Kidney (tissue), 13 donors: ENCODE measurements at regions not wholly inside any gene's neighbourhood (a gene's known extent, or its start where the extent isn't known, plus 50 kb on each side); places are given as distances from the start of the nearest gene placed in this dataset.

Experiments
- DNase-seq, 5 donors: peaks; one replicate each; pipeline ENCODE4 v3.0.0-alpha.2; 2013 to 2020
- FAIRE-seq: peaks from 2 replicates; lab custom pipeline; 2012; peaks lifted over from hg19 to GRCh38; lab: Jason Lieb, UNC
- H3K27ac ChIP-seq, 2 donors: one replicate each; pipeline ENCODE4 v1.7.0; 2013; ENCODE audit warnings: low read depth in 2 of 2, low read length in 2 of 2, inconsistent platforms in 1 of 2
- H3K27me3 ChIP-seq: one replicate; pipeline ENCODE4 v1.7.1; 2013; ENCODE audit warnings: low read length, inconsistent platforms; ENCODE audit not compliant: control insufficient read depth, insufficient read depth
- H3K36me3 ChIP-seq, 3 donors: one replicate each; pipeline versions ENCODE4 v1.7.0 to v1.7.1; 2013; ENCODE audit warnings: low read length in 3 of 3, control low read depth in 1 of 3, inconsistent platforms in 1 of 3; ENCODE audit not compliant: insufficient read depth in 3 of 3, control insufficient read depth in 2 of 3
- H3K4me1 ChIP-seq, 3 donors: one replicate each; pipeline versions ENCODE4 v1.7.0 to v1.7.1; 2013; ENCODE audit warnings: low read length in 3 of 3, inconsistent platforms in 1 of 3, low read depth in 1 of 3; ENCODE audit not compliant: control insufficient read depth in 2 of 3, insufficient read depth in 2 of 3
- H3K4me3 ChIP-seq, 3 donors: one replicate each; pipeline versions ENCODE4 v1.7.0 to v1.8.1; 2013; ENCODE audit warnings: low read length in 3 of 3, control low read depth in 1 of 3, inconsistent platforms in 1 of 3
- H3K9ac ChIP-seq, 3 donors: one replicate each; pipeline versions ENCODE4 v1.7.0 to v1.7.1; 2013; ENCODE audit warnings: low read length in 3 of 3, control low read depth in 1 of 3, inconsistent platforms in 1 of 3
- H3K9me3 ChIP-seq, 3 donors: one replicate each; pipeline versions ENCODE4 v1.7.0 to v1.7.1; 2013; ENCODE audit warnings: low read length in 3 of 3, control low read depth in 1 of 3, inconsistent platforms in 1 of 3; ENCODE audit not compliant: control insufficient read depth in 2 of 3, insufficient read depth in 1 of 3
- CTCF ChIP-seq: IDR thresholded peaks from 3 replicates; pipeline ENCODE4 v1.5.1; 2012; ENCODE audit warnings: mild to moderate bottlenecking, moderate library complexity, borderline replicate concordance; ENCODE audit not compliant: insufficient read depth; ENCODE audit errors: extremely low read depth
- intact Hi-C: fragments of 100-400 bp; cut with DNase I; formaldehyde crosslinking; loops from one replicate; pipeline ENCODE4 v1.11.1; 2022
- donor health status: control.
- donor health status: control.
- donor health status: control.
- donor health status: control.
- donor health status: control.
- donor health status: DM: yes; HTN: yes; CAD: no.
- donor health status: Normal renal cell carcinoma (clear cell type).

GRCh38 chr4:71141125-71141524 lies 147.7 kb downstream of the DCK start:
- Histone ChIP-seq H3K9ac (no peak overlapping the region), H3K9me3 (no peaks in the 10 kb centered on the region), H3K4me1 (peaks cover 0 to 4% (median 0%) of the 10 kb centered on the region in 3 donors), H3K27ac (no peak overlapping the region), H3K27me3 (no peaks in the 10 kb centered on the region), H3K36me3 (no peaks in the 10 kb centered on the region), H3K4me3 (no peak overlapping the region)
- DNase-seq (no peak), FAIRE-seq (no peak)
- TF ChIP-seq CTCF: no peak
- intact Hi-C loops: no loop called here

- H3K9me3 ChIP-seq: no peaks in the 10 kb centered on the region
- H3K4me3 ChIP-seq: no peak overlapping the region
- no peaks in the 10 kb centered on the region for H3K27me3 ChIP-seq
- no peak overlapping the region for H3K9ac ChIP-seq
- FAIRE-seq (no peak), DNase-seq (no peak)
- TF ChIP-seq CTCF: no peak
- H3K4me1 ChIP-seq: no peaks in the 10 kb centered on the region
- H3K27ac ChIP-seq: no peak overlapping the region
- no peaks in the 10 kb centered on the region for H3K36me3 ChIP-seq
- intact Hi-C loops: no loop called here
These were observed 153.8 kb downstream of the DCK start for GRCh38 chr4:71147261-71147660.

- H3K27ac ChIP-seq: no peak overlapping the region
- intact Hi-C loops: no loop called here
- no peaks in the 10 kb centered on the region for H3K9me3 ChIP-seq
- no peaks in the 10 kb centered on the region for H3K36me3 ChIP-seq
- H3K27me3 ChIP-seq: no peaks in the 10 kb centered on the region
- no peak overlapping the region for H3K9ac ChIP-seq
- DNase-seq (no peak), FAIRE-seq (no peak)
- TF ChIP-seq CTCF: no peak
- H3K4me1 ChIP-seq: no peaks in the 10 kb centered on the region
- H3K4me3 ChIP-seq: no peak overlapping the region
These were observed 155.1 kb downstream of the DCK start for GRCh38 chr4:71148545-71148944.

GRCh38 chr4:71151054-71151453 lies 157.6 kb downstream of the DCK start:
- Histone ChIP-seq H3K9me3 (no peaks in the 10 kb centered on the region), H3K27me3 (no peaks in the 10 kb centered on the region), H3K9ac (no peak overlapping the region), H3K36me3 (no peaks in the 10 kb centered on the region), H3K4me1 (no peaks in the 10 kb centered on the region), H3K4me3 (no peak overlapping the region), H3K27ac (no peak overlapping the region)
- DNase-seq: no peak
- no peak for FAIRE-seq
- no peak for TF ChIP-seq CTCF
- intact Hi-C loops: no loop called here
